Liver (tissue), 8 donors: ENCODE measurements at regions not wholly inside any gene's neighbourhood (a gene's known extent, or its start where the extent isn't known, plus 50 kb on each side); places are given as distances from the start of the nearest gene placed in this dataset.

Source experiments
- DNase-seq: peaks from one replicate; pipeline ENCODE4 v3.0.0-alpha.2; 2017; ENCODE audit warnings: low spot score
- H3K27ac ChIP-seq, 2 donors: one replicate each; pipeline ENCODE4 v1.7.0; 2013; ENCODE audit warnings: inconsistent platforms in 2 of 2, low read length in 2 of 2, control low read depth in 1 of 2, low read depth in 1 of 2, mild to moderate bottlenecking in 1 of 2
- H3K27me3 ChIP-seq, 4 donors: one replicate each; pipeline versions ENCODE4 v1.6.1 to v1.7.0; 2013; ENCODE audit warnings: low read length in 3 of 4, inconsistent platforms in 1 of 4, mild to moderate bottlenecking in 1 of 4, moderate library complexity in 1 of 4; ENCODE audit not compliant: control insufficient read depth in 4 of 4, insufficient read depth in 4 of 4
- H3K36me3 ChIP-seq, 4 donors: one replicate each; pipeline versions ENCODE4 v1.6.1 to v1.7.0; 2013; ENCODE audit warnings: low read length in 3 of 4, mild to moderate bottlenecking in 3 of 4, low read depth in 1 of 4, moderate library complexity in 1 of 4; ENCODE audit not compliant: control insufficient read depth in 4 of 4, insufficient read depth in 3 of 4
- H3K4me1 ChIP-seq, 4 donors: one replicate each; pipeline versions ENCODE4 v1.6.1 to v1.7.0; 2013; ENCODE audit warnings: low read length in 3 of 4, mild to moderate bottlenecking in 3 of 4, moderate library complexity in 1 of 4; ENCODE audit not compliant: control insufficient read depth in 4 of 4, insufficient read depth in 4 of 4
- H3K4me3 ChIP-seq, 3 donors: one replicate each; pipeline versions ENCODE4 v1.6.1 to v1.7.0; 2013; ENCODE audit warnings: low read length in 3 of 3, control low read depth in 1 of 3, low read depth in 1 of 3, mild to moderate bottlenecking in 1 of 3
- H3K9ac ChIP-seq, 2 donors: one replicate each; pipeline ENCODE4 v1.7.0; 2013; ENCODE audit warnings: low read length in 2 of 2, mild to moderate bottlenecking in 2 of 2, moderate library complexity in 2 of 2, control low read depth in 1 of 2, low read depth in 1 of 2
- H3K9me3 ChIP-seq, 4 donors: one replicate each; pipeline versions ENCODE4 v1.6.1 to v1.7.0; 2013; ENCODE audit warnings: low read length in 3 of 4; ENCODE audit not compliant: control insufficient read depth in 4 of 4
- EGR1 ChIP-seq, 2 donors: IDR thresholded peaks; 2 replicates each; pipeline ENCODE4 v1.6.1; 2016 to 2018; ENCODE audit warnings: antibody characterized with exemption in 2 of 2, low read depth in 2 of 2
- FOXA1 ChIP-seq: IDR thresholded peaks from 2 replicates; pipeline ENCODE4 v1.6.1; 2016; ENCODE audit warnings: antibody characterized with exemption
- FOXA2 ChIP-seq: IDR thresholded peaks from 2 replicates; pipeline ENCODE4 v1.6.1; 2016; ENCODE audit warnings: antibody characterized with exemption
- GABPA ChIP-seq, 2 donors: IDR thresholded peaks in 1 of 2; conservative IDR thresholded peaks in 1 of 2; 2 replicates each; pipeline ENCODE4 v1.6.1; 2016; ENCODE audit warnings: antibody characterized with exemption in 2 of 2, mild to moderate bottlenecking in 1 of 2, moderate library complexity in 1 of 2
- HNF4A ChIP-seq, 2 donors: conservative IDR thresholded peaks; 2 replicates each; pipeline ENCODE4 v1.6.1; 2016; ENCODE audit warnings: antibody characterized with exemption in 2 of 2, mild to moderate bottlenecking in 2 of 2
- HNF4G ChIP-seq: IDR thresholded peaks from 2 replicates; pipeline ENCODE4 v1.6.1; 2016; ENCODE audit warnings: antibody characterized with exemption
- JUND ChIP-seq, 2 donors: IDR thresholded peaks; 2 replicates each; pipeline ENCODE4 v1.6.1; 2016; ENCODE audit warnings: antibody characterized with exemption in 2 of 2
- NR2F2 ChIP-seq: IDR thresholded peaks from 2 replicates; pipeline ENCODE4 v1.6.1; 2016; ENCODE audit warnings: antibody characterized with exemption
- RAD21 ChIP-seq, 2 donors: IDR thresholded peaks; 2 replicates each; pipeline ENCODE4 v1.6.1; 2016; ENCODE audit warnings: antibody characterized with exemption in 2 of 2, mild to moderate bottlenecking in 2 of 2
- RXRA ChIP-seq, 2 donors: IDR thresholded peaks; 2 replicates each; pipeline ENCODE4 v1.6.1; 2017 to 2018; ENCODE audit warnings: antibody characterized with exemption in 2 of 2, mild to moderate bottlenecking in 1 of 2
- SP1 ChIP-seq: IDR thresholded peaks from 2 replicates; pipeline ENCODE4 v1.6.1; 2018; ENCODE audit warnings: antibody characterized with exemption, mild to moderate bottlenecking
- TAF1 ChIP-seq: conservative IDR thresholded peaks from 2 replicates; pipeline ENCODE4 v1.6.1; 2016; ENCODE audit warnings: antibody characterized with exemption, mild to moderate bottlenecking
- YY1 ChIP-seq: IDR thresholded peaks from 2 replicates; pipeline ENCODE4 v1.6.1; 2016; ENCODE audit warnings: antibody characterized with exemption, mild to moderate bottlenecking
- WGBS: extraction: QIAGEN DNeasy Blood & Tissue Kit; methylation state at CpG from one replicate; pipeline ENCODE4 v1.1.7; 2013; 5-methylcytosine and 5-hydroxymethylcytosine counted together
- TF ChIP-seq, protein P1 (sequence below): IDR thresholded peaks from 2 replicates; pipeline ENCODE4 v1.6.1; 2016; ENCODE audit warnings: antibody characterized with exemption
- TF ChIP-seq, protein P2 (sequence below): fragments of 150-350 bp; IDR thresholded peaks from 2 replicates; pipeline ENCODE4 v1.5.1; 2017; ENCODE audit warnings: improper control_type of control experiment, low read depth, low read length; ENCODE audit not compliant: missing input control
- TF ChIP-seq, protein P3 (sequence below): IDR thresholded peaks from 2 replicates; pipeline ENCODE4 v1.6.1; 2016; ENCODE audit warnings: antibody characterized with exemption
- TF ChIP-seq, protein P4 (sequence below): IDR thresholded peaks from 2 replicates; pipeline ENCODE4 v1.6.1; 2016; ENCODE audit warnings: antibody characterized with exemption, mild to moderate bottlenecking
- TF ChIP-seq, protein P5 (sequence below): IDR thresholded peaks from 2 replicates; pipeline ENCODE4 v1.6.1; 2016; ENCODE audit warnings: antibody characterized with exemption
- donor health status: healthy.
- donor health status: healthy.
- donor health status: healthy.
- donor health status: healthy.
- donor health status: healthy.

DNA sequence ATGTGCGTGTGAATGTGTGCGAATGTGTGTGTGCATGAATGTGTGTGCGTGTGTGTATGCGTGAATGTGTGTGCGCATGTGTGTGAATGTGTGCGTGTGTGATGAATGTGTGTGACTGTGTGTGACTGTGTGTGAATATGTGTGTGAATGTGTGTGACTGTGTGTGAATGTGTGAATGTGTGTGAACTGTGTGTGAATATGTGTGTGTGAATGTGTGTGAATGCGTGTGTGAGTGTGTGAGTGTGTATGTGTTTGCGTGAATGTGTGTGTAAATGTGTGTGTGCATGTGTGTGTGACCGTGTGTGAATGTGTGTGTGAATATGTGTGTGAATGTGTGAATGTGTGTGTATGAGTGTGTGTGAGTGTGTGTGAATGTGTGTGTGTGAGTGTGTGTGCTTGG, 1103.8 kb downstream of the TSN start:
- Histone ChIP-seq H3K27ac (no peak overlapping the region), H3K27me3 (peaks cover 0 to 3% (median 0%) of the 10 kb centered on the region in 4 donors), H3K4me3 (no peak overlapping the region), H3K4me1 (no peaks in the 10 kb centered on the region), H3K9me3 (peaks cover 0 to 3% (median 1%) of the 10 kb centered on the region in 4 donors), H3K36me3 (no peaks in the 10 kb centered on the region), H3K9ac (no peak overlapping the region)
- DNase-seq, result no peak
- no peak for TF ChIP-seq EGR1 (IDR thresholded peaks at IDR 0.05; ENCODE audit: low read depth in 2 of 2)
- no peak for TF ChIP-seq YY1
- TF ChIP-seq HNF4A (conservative IDR thresholded peaks at IDR 0.05), result no peak
- no peak for TF ChIP-seq JUND (IDR thresholded peaks at IDR 0.05)
- TF ChIP-seq, protein P1, sequence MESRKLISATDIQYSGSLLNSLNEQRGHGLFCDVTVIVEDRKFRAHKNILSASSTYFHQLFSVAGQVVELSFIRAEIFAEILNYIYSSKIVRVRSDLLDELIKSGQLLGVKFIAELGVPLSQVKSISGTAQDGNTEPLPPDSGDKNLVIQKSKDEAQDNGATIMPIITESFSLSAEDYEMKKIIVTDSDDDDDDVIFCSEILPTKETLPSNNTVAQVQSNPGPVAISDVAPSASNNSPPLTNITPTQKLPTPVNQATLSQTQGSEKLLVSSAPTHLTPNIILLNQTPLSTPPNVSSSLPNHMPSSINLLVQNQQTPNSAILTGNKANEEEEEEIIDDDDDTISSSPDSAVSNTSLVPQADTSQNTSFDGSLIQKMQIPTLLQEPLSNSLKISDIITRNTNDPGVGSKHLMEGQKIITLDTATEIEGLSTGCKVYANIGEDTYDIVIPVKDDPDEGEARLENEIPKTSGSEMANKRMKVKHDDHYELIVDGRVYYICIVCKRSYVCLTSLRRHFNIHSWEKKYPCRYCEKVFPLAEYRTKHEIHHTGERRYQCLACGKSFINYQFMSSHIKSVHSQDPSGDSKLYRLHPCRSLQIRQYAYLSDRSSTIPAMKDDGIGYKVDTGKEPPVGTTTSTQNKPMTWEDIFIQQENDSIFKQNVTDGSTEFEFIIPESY, result no peak
- TF ChIP-seq HNF4G, result no peak
- TF ChIP-seq TAF1, result no peak
- TF ChIP-seq NR2F2, result no peak
- no peak for TF ChIP-seq SP1
- TF ChIP-seq FOXA2, result no peak
- TF ChIP-seq, protein P2, sequence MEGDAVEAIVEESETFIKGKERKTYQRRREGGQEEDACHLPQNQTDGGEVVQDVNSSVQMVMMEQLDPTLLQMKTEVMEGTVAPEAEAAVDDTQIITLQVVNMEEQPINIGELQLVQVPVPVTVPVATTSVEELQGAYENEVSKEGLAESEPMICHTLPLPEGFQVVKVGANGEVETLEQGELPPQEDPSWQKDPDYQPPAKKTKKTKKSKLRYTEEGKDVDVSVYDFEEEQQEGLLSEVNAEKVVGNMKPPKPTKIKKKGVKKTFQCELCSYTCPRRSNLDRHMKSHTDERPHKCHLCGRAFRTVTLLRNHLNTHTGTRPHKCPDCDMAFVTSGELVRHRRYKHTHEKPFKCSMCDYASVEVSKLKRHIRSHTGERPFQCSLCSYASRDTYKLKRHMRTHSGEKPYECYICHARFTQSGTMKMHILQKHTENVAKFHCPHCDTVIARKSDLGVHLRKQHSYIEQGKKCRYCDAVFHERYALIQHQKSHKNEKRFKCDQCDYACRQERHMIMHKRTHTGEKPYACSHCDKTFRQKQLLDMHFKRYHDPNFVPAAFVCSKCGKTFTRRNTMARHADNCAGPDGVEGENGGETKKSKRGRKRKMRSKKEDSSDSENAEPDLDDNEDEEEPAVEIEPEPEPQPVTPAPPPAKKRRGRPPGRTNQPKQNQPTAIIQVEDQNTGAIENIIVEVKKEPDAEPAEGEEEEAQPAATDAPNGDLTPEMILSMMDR, result no peak
- TF ChIP-seq GABPA (IDR thresholded peaks at IDR 0.05 in 1 of 2, conservative IDR thresholded peaks at IDR 0.05 in 1 of 2), result no peak
- TF ChIP-seq, protein P3, sequence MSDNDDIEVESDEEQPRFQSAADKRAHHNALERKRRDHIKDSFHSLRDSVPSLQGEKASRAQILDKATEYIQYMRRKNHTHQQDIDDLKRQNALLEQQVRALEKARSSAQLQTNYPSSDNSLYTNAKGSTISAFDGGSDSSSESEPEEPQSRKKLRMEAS, result no peak
- no peak for TF ChIP-seq RAD21 (IDR thresholded peaks at IDR 0.05)
- TF ChIP-seq RXRA (IDR thresholded peaks at IDR 0.05), result no peak
- TF ChIP-seq, protein P4, sequence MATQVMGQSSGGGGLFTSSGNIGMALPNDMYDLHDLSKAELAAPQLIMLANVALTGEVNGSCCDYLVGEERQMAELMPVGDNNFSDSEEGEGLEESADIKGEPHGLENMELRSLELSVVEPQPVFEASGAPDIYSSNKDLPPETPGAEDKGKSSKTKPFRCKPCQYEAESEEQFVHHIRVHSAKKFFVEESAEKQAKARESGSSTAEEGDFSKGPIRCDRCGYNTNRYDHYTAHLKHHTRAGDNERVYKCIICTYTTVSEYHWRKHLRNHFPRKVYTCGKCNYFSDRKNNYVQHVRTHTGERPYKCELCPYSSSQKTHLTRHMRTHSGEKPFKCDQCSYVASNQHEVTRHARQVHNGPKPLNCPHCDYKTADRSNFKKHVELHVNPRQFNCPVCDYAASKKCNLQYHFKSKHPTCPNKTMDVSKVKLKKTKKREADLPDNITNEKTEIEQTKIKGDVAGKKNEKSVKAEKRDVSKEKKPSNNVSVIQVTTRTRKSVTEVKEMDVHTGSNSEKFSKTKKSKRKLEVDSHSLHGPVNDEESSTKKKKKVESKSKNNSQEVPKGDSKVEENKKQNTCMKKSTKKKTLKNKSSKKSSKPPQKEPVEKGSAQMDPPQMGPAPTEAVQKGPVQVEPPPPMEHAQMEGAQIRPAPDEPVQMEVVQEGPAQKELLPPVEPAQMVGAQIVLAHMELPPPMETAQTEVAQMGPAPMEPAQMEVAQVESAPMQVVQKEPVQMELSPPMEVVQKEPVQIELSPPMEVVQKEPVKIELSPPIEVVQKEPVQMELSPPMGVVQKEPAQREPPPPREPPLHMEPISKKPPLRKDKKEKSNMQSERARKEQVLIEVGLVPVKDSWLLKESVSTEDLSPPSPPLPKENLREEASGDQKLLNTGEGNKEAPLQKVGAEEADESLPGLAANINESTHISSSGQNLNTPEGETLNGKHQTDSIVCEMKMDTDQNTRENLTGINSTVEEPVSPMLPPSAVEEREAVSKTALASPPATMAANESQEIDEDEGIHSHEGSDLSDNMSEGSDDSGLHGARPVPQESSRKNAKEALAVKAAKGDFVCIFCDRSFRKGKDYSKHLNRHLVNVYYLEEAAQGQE, result no peak
- TF ChIP-seq FOXA1, result no peak
- TF ChIP-seq, protein P5, sequence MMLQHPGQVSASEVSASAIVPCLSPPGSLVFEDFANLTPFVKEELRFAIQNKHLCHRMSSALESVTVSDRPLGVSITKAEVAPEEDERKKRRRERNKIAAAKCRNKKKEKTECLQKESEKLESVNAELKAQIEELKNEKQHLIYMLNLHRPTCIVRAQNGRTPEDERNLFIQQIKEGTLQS, result no peak
- 95% methylated on average over 9 of the region's 9 CpGs for WGBS
